DND-41 (cell line): ENCODE measurements at regions not wholly inside any gene's neighbourhood (a gene's known extent, or its start where the extent isn't known, plus 50 kb on each side); places are given as distances from the start of the nearest gene placed in this dataset.

Experiments
- ATAC-seq: fragments of 200-7000 bp; cut with Tn5 transposase; 3 replicates; pipeline ENCODE4 v1.9.1; 2021; ENCODE audit warnings: low read depth; ENCODE audit not compliant: insufficient read depth
- DNase-seq: peaks from one replicate; pipeline ENCODE4 v3.0.0-alpha.2; 2020
- H2AFZ ChIP-seq: 2 replicates; pipeline ENCODE4 v1.6.0; 2012; ENCODE audit warnings: low read depth, low read length
- H3K27ac ChIP-seq: 2 replicates; pipeline ENCODE4 v1.5.1; 2012; ENCODE audit warnings: low read length, inconsistent platforms
- H3K27me3 ChIP-seq: fragments of 200-600 bp; sonication (generic); 2 replicates; pipeline ENCODE4 v1.6.0; 2012; ENCODE audit warnings: low read length, mild to moderate bottlenecking, inconsistent platforms; ENCODE audit not compliant: insufficient read depth, poor library complexity
- H3K36me3 ChIP-seq: 2 replicates; pipeline ENCODE4 v1.5.1; 2012; ENCODE audit warnings: low read length, inconsistent platforms; ENCODE audit not compliant: insufficient read depth
- H3K4me1 ChIP-seq: 2 replicates; pipeline ENCODE4 v1.5.1; 2012; ENCODE audit warnings: mild to moderate bottlenecking, low read length; ENCODE audit not compliant: insufficient read depth
- H3K4me2 ChIP-seq: 2 replicates; pipeline ENCODE4 v1.6.0; 2012; ENCODE audit warnings: mild to moderate bottlenecking, moderate library complexity, low read length, inconsistent platforms; ENCODE audit not compliant: insufficient read depth
- H3K4me3 ChIP-seq, 2 experiments: fragments of 200-600 bp in 1 of 2; shearing (Covaris generic) in 1 of 2; 2 replicates each; pipeline ENCODE4 v1.5.1; 2012 to 2016; ENCODE audit warnings: inconsistent platforms in 2 of 2, low read length in 2 of 2, mild to moderate bottlenecking in 2 of 2, low read depth in 1 of 2, moderate library complexity in 1 of 2
- H3K79me2 ChIP-seq: 2 replicates; pipeline ENCODE4 v1.6.0; 2012; ENCODE audit warnings: low read length, inconsistent platforms; ENCODE audit not compliant: insufficient read depth
- H3K9ac ChIP-seq: 2 replicates; pipeline ENCODE4 v1.6.0; 2012; ENCODE audit warnings: low read depth, mild to moderate bottlenecking, inconsistent platforms, low read length, moderate library complexity
- H3K9me3 ChIP-seq: 2 replicates; pipeline ENCODE4 v1.5.1; 2012; ENCODE audit warnings: low read length, moderate library complexity, mild to moderate bottlenecking, inconsistent platforms; ENCODE audit not compliant: insufficient read depth, severe bottlenecking
- H4K20me1 ChIP-seq: 2 replicates; pipeline ENCODE4 v1.6.0; 2012; ENCODE audit warnings: low read length; ENCODE audit not compliant: insufficient read depth
- CTCF ChIP-seq: IDR thresholded peaks from 2 replicates; pipeline ENCODE4 v1.5.1; 2012; ENCODE audit warnings: borderline replicate concordance, low read length, moderate library complexity, mild to moderate bottlenecking; ENCODE audit not compliant: poor library complexity, severe bottlenecking; ENCODE audit errors: extremely low read depth
- EZH2 ChIP-seq: IDR thresholded peaks from 3 replicates; pipeline ENCODE4 v1.6.1; 2012; ENCODE audit warnings: borderline replicate concordance, low read depth, mild to moderate bottlenecking, moderate library complexity, low read length, inconsistent platforms; ENCODE audit not compliant: severe bottlenecking

GRCh38 chr3:74357881-74358280 lies 256.6 kb downstream of the CNTN3 start:
- no peaks in the 10 kb centered on the region for H3K27me3 ChIP-seq
- no peaks in the 10 kb centered on the region for H3K36me3 ChIP-seq
- H3K9me3 ChIP-seq: no peaks in the 10 kb centered on the region
- TF ChIP-seq EZH2 (no peak), CTCF (no peak)
- H3K4me1 ChIP-seq: no peaks in the 10 kb centered on the region
- H4K20me1 ChIP-seq: no peaks in the 10 kb centered on the region
- DNase-seq: no peak
- H2AFZ ChIP-seq: no peak overlapping the region
- H3K27ac ChIP-seq: no peak overlapping the region
- H3K79me2 ChIP-seq: no peaks in the 10 kb centered on the region
- no peak overlapping the region for H3K4me3 ChIP-seq
- H3K4me2 ChIP-seq: no peak overlapping the region
- no peak for ATAC-seq
- H3K9ac ChIP-seq: no peak overlapping the region

- H3K27ac ChIP-seq: no peak overlapping the region
- no peak for ATAC-seq
- no peak for DNase-seq
- H4K20me1 ChIP-seq: no peaks in the 10 kb centered on the region
- no peaks in the 10 kb centered on the region for H3K36me3 ChIP-seq
- H3K9ac ChIP-seq: no peak overlapping the region
- no peak overlapping the region for H3K4me3 ChIP-seq
- H3K4me2 ChIP-seq: no peak overlapping the region
- H3K9me3 ChIP-seq: no peaks in the 10 kb centered on the region
- no peaks in the 10 kb centered on the region for H3K4me1 ChIP-seq
- TF ChIP-seq EZH2 (no peak), CTCF (peak; percentile 13)
- H2AFZ ChIP-seq: no peak overlapping the region
- no peaks in the 10 kb centered on the region for H3K27me3 ChIP-seq
- H3K79me2 ChIP-seq: no peaks in the 10 kb centered on the region
Observed at GRCh38 chr3:74353039-74353438, 261.4 kb downstream of the CNTN3 start.

DNA sequence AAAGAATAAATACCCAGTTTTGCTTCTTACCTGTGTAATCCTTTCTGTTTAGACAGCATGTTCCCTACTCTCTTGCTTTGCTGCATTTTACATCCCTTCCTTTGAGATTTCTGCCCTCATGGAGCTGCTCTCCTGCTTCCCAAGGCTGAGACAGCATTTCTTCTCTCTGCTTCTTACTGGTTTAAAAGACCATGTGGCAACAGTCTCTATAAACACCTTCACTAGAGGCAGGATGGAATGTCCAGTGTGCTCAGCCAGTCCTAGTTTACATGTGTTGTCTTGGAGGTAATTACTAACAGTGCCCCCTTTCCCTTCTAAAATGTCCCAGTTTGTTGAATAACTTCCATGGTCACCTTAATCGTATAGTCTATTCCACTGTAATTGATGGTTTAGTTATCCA lies 262.3 kb downstream of the CNTN3 start:
- no peaks in the 10 kb centered on the region for H3K79me2 ChIP-seq
- no peak overlapping the region for H3K4me2 ChIP-seq
- no peak overlapping the region for H2AFZ ChIP-seq
- ATAC-seq (no peak), DNase-seq (no peak)
- no peaks in the 10 kb centered on the region for H3K27me3 ChIP-seq
- H3K27ac ChIP-seq: no peak overlapping the region
- H3K36me3 ChIP-seq: no peaks in the 10 kb centered on the region
- no peaks in the 10 kb centered on the region for H3K4me1 ChIP-seq
- H3K9me3 ChIP-seq: no peaks in the 10 kb centered on the region
- TF ChIP-seq EZH2: no peak
- TF ChIP-seq CTCF: no peak
- no peak overlapping the region for H3K9ac ChIP-seq
- no peaks in the 10 kb centered on the region for H4K20me1 ChIP-seq
- H3K4me3 ChIP-seq: no peak overlapping the region

DNA sequence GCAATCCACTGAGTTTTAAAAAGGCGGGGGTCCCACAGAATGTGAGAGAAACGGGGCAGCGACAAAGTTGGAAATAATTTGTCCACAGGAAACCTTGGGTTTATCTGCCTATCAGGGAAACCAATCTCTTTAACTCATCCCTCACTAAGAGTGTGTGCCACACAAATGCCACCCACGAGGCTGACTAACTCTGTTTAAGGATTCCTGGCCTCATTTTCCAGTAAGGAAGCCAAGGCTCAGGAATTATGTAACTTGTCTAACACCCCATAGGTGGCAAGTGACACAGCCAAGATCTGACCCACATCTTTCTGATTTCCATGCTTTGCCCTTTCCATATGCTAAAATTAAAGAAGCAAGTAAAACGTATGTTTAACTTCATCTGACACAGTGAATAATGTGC lies 263.2 kb downstream of the CNTN3 start:
- Histone ChIP-seq H3K27ac (no peak overlapping the region), H3K4me3 (no peak overlapping the region), H2AFZ (no peak overlapping the region), H3K9ac (no peak overlapping the region), H3K27me3 (no peaks in the 10 kb centered on the region), H3K4me2 (no peak overlapping the region), H3K36me3 (no peaks in the 10 kb centered on the region), H3K9me3 (no peaks in the 10 kb centered on the region), H3K4me1 (no peaks in the 10 kb centered on the region), H4K20me1 (no peaks in the 10 kb centered on the region), H3K79me2 (no peaks in the 10 kb centered on the region)
- TF ChIP-seq EZH2 (no peak), CTCF (no peak)
- DNase-seq (no peak), ATAC-seq (no peak)
